ENCODE measurements at regions not wholly inside any gene's neighbourhood (a gene's known extent, or its start where the extent isn't known, plus 50 kb on each side); places are given as distances from the start of the nearest gene placed in this dataset.

- TF ChIP-seq POLR2AphosphoS5 (IDR thresholded peaks at IDR 0.05; ENCODE audit: borderline replicate concordance, low read depth, low read length) (no peak), EZH2 (IDR thresholded peaks at IDR 0.05) (no peak), FOXP2 (optimal IDR thresholded peaks at IDR 0.05; ENCODE audit: control extremely low read depth, extremely low read length, insufficient read depth) (no peak)
- Histone ChIP-seq H3K36me3 (ENCODE audit: insufficient read depth, low read length) (no peaks in the 10 kb centered on the region), H3K4me3 (no peak overlapping the region), H3K9me3 (ENCODE audit: low read depth, low read length) (no peaks in the 10 kb centered on the region), H3K27ac (no peak overlapping the region), H3K9ac (ENCODE audit: insufficient read length) (no peak overlapping the region)
- DNase-seq (ENCODE audit: low read depth, low spot score) = no peak
Measured at GRCh38 chr15:31172606-31173005, 71.1 kb upstream of the TRPM1 start.

- no peak for TF ChIP-seq FOXP2 (optimal IDR thresholded peaks at IDR 0.05; ENCODE audit: control extremely low read depth, extremely low read length, insufficient read depth)
- no peak for TF ChIP-seq EZH2 (IDR thresholded peaks at IDR 0.05)
- no peak for TF ChIP-seq POLR2AphosphoS5 (IDR thresholded peaks at IDR 0.05; ENCODE audit: borderline replicate concordance, low read depth, low read length)
- Histone ChIP-seq H3K36me3 (ENCODE audit: insufficient read depth, low read length) (no peaks in the 10 kb centered on the region), H3K27ac (no peak overlapping the region), H3K9me3 (ENCODE audit: low read depth, low read length) (no peaks in the 10 kb centered on the region), H3K4me3 (no peak overlapping the region), H3K9ac (ENCODE audit: insufficient read length) (no peak overlapping the region)
- no peak for DNase-seq (ENCODE audit: low read depth, low spot score)
Measured at GRCh38 chr15:31173790-31174450, 72.4 kb upstream of the TRPM1 start.

- Histone ChIP-seq H3K9ac (ENCODE audit: insufficient read length) (no peak overlapping the region), H3K36me3 (ENCODE audit: insufficient read depth, low read length) (no peaks in the 10 kb centered on the region), H3K27ac (no peak overlapping the region), H3K9me3 (ENCODE audit: low read depth, low read length) (no peaks in the 10 kb centered on the region), H3K4me3 (no peak overlapping the region)
- TF ChIP-seq FOXP2 (optimal IDR thresholded peaks at IDR 0.05; ENCODE audit: control extremely low read depth, extremely low read length, insufficient read depth) = no peak
- no peak for TF ChIP-seq EZH2 (IDR thresholded peaks at IDR 0.05)
- TF ChIP-seq POLR2AphosphoS5 (IDR thresholded peaks at IDR 0.05; ENCODE audit: borderline replicate concordance, low read depth, low read length) = no peak
- no peak for DNase-seq (ENCODE audit: low read depth, low spot score)
Measured at GRCh38 chr15:31175484-31175883, 74.0 kb upstream of the TRPM1 start.

GRCh38 chr15:31177951-31178350 is 76.4 kb upstream of the TRPM1 start:
- H3K27ac ChIP-seq = no peak overlapping the region
- no peak overlapping the region for H3K4me3 ChIP-seq
- no peak overlapping the region for H3K9ac ChIP-seq (ENCODE audit: insufficient read length)
- DNase-seq (ENCODE audit: low read depth, low spot score) = no peak
- H3K9me3 ChIP-seq (ENCODE audit: low read depth, low read length) = no peaks in the 10 kb centered on the region
- H3K36me3 ChIP-seq (ENCODE audit: insufficient read depth, low read length) = no peaks in the 10 kb centered on the region
- no peak for TF ChIP-seq POLR2AphosphoS5 (IDR thresholded peaks at IDR 0.05; ENCODE audit: borderline replicate concordance, low read depth, low read length)
- TF ChIP-seq FOXP2 (optimal IDR thresholded peaks at IDR 0.05; ENCODE audit: control extremely low read depth, extremely low read length, insufficient read depth) = no peak
- TF ChIP-seq EZH2 (IDR thresholded peaks at IDR 0.05) = no peak

- no peak overlapping the region for H3K9ac ChIP-seq (ENCODE audit: insufficient read length)
- H3K27ac ChIP-seq = no peak overlapping the region
- no peaks in the 10 kb centered on the region for H3K36me3 ChIP-seq (ENCODE audit: insufficient read depth, low read length)
- H3K4me3 ChIP-seq = no peak overlapping the region
- no peaks in the 10 kb centered on the region for H3K9me3 ChIP-seq (ENCODE audit: low read depth, low read length)
- DNase-seq (ENCODE audit: low read depth, low spot score) = no peak
- TF ChIP-seq POLR2AphosphoS5 (IDR thresholded peaks at IDR 0.05; ENCODE audit: borderline replicate concordance, low read depth, low read length) = no peak
- TF ChIP-seq FOXP2 (optimal IDR thresholded peaks at IDR 0.05; ENCODE audit: control extremely low read depth, extremely low read length, insufficient read depth) = no peak
- TF ChIP-seq EZH2 (IDR thresholded peaks at IDR 0.05) = no peak
Measured at GRCh38 chr15:31178705-31179104, 77.2 kb upstream of the TRPM1 start.

- Histone ChIP-seq H3K36me3 (ENCODE audit: insufficient read depth, low read length) (no peaks in the 10 kb centered on the region), H3K9me3 (ENCODE audit: low read depth, low read length) (no peaks in the 10 kb centered on the region), H3K27ac (no peak overlapping the region), H3K4me3 (no peak overlapping the region), H3K9ac (ENCODE audit: insufficient read length) (no peak overlapping the region)
- no peak for DNase-seq (ENCODE audit: low read depth, low spot score)
- TF ChIP-seq EZH2 (IDR thresholded peaks at IDR 0.05) = no peak
- no peak for TF ChIP-seq FOXP2 (optimal IDR thresholded peaks at IDR 0.05; ENCODE audit: control extremely low read depth, extremely low read length, insufficient read depth)
- no peak for TF ChIP-seq POLR2AphosphoS5 (IDR thresholded peaks at IDR 0.05; ENCODE audit: borderline replicate concordance, low read depth, low read length)
Measured at GRCh38 chr15:31179693-31180092, 78.2 kb upstream of the TRPM1 start.

- TF ChIP-seq FOXP2 (optimal IDR thresholded peaks at IDR 0.05; ENCODE audit: control extremely low read depth, extremely low read length, insufficient read depth) (no peak), POLR2AphosphoS5 (IDR thresholded peaks at IDR 0.05; ENCODE audit: borderline replicate concordance, low read depth, low read length) (no peak), EZH2 (IDR thresholded peaks at IDR 0.05) (no peak)
- Histone ChIP-seq H3K36me3 (ENCODE audit: insufficient read depth, low read length) (no peaks in the 10 kb centered on the region), H3K9ac (ENCODE audit: insufficient read length) (no peak overlapping the region), H3K27ac (no peak overlapping the region), H3K9me3 (ENCODE audit: low read depth, low read length) (no peaks in the 10 kb centered on the region), H3K4me3 (no peak overlapping the region)
- no peak for DNase-seq (ENCODE audit: low read depth, low spot score)
Measured at GRCh38 chr15:31193291-31193690, 91.8 kb upstream of the TRPM1 start.

- Histone ChIP-seq H3K4me3 (no peak overlapping the region), H3K9ac (ENCODE audit: insufficient read length) (no peak overlapping the region), H3K36me3 (ENCODE audit: insufficient read depth, low read length) (no peaks in the 10 kb centered on the region), H3K27ac (no peak overlapping the region), H3K9me3 (ENCODE audit: low read depth, low read length) (no peaks in the 10 kb centered on the region)
- TF ChIP-seq POLR2AphosphoS5 (IDR thresholded peaks at IDR 0.05; ENCODE audit: borderline replicate concordance, low read depth, low read length) (no peak), FOXP2 (optimal IDR thresholded peaks at IDR 0.05; ENCODE audit: control extremely low read depth, extremely low read length, insufficient read depth) (no peak), EZH2 (IDR thresholded peaks at IDR 0.05) (no peak)
- no peak for DNase-seq (ENCODE audit: low read depth, low spot score)
Measured at GRCh38 chr15:31195871-31196270, 94.3 kb upstream of the TRPM1 start.

Data from SK-N-MC (cell line).